H1 (cell line): ENCODE measurements at regions not wholly inside any gene's neighbourhood (a gene's known extent, or its start where the extent isn't known, plus 50 kb on each side); places are given as distances from the start of the nearest gene placed in this dataset.

Source experiments
- CBX5 ChIP-seq: fragments of 300-800, 300-1000 bp; sonication (generic); IDR thresholded peaks from 2 replicates; pipeline ENCODE4 v1.7.1; 2016; ENCODE audit warnings: antibody characterized with exemption, low read length, low read depth
- EP300 ChIP-seq, 2 experiments: IDR thresholded peaks; 1 replicate in 1 of 2; 2 replicates in 1 of 2; pipeline ENCODE4 v1.6.1; 2011 to 2012; ENCODE audit warnings: low read depth in 2 of 2, low read length in 2 of 2, mild to moderate bottlenecking in 2 of 2, borderline replicate concordance in 1 of 2, inconsistent platforms in 1 of 2, moderate library complexity in 1 of 2
- FOSL1 ChIP-seq: IDR thresholded peaks from 2 replicates; pipeline ENCODE4 v1.6.1; 2011; ENCODE audit warnings: mild to moderate bottlenecking, low read depth, low read length, moderate library complexity; ENCODE audit not compliant: insufficient read depth
- KDM4A ChIP-seq: IDR thresholded peaks from one replicate; pipeline ENCODE4 v1.7.1; 2012; ENCODE audit warnings: low read depth, mild to moderate bottlenecking, moderate library complexity, low read length, inconsistent platforms; ENCODE audit not compliant: severe bottlenecking
- SAP30 ChIP-seq: fragments of 300-600 bp; sonication (generic); IDR thresholded peaks from 2 replicates; pipeline ENCODE4 v1.7.1; 2012; ENCODE audit warnings: low read length, moderate library complexity, mild to moderate bottlenecking, inconsistent platforms; ENCODE audit not compliant: insufficient read depth, insufficient replicate concordance
- SP4 ChIP-seq: IDR thresholded peaks from 2 replicates; pipeline ENCODE4 v1.6.1; 2012; ENCODE audit warnings: low read length, inconsistent platforms
- TBP ChIP-seq: IDR thresholded peaks from 2 replicates; pipeline ENCODE4 v1.6.1; 2011; ENCODE audit warnings: low read depth, low read length, improper control_type of control experiment
- TEAD4 ChIP-seq: IDR thresholded peaks from 2 replicates; pipeline ENCODE4 v1.6.1; 2012; ENCODE audit warnings: low read depth, low read length, inconsistent platforms, mixed read lengths

DNA sequence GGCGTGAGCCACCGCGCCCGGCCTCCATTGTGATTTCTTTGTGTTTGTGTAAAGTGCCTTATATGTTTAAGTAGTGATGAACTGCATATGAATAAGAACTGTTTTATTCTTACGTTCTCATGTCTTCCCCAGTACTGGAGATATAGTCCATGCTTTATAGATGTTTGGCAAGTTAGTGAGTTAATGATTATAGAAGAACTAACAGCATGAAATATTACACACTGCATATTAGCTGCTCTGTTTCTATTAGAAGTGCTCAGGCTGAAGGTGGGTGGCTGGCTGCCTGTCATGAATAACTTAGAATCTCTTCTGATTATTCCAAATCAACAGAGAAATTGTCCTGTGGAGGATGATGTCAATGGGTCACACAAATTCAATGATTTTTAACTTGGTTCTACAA is 709.4 kb downstream of the GALC start (continued):
- TF ChIP-seq EP300 (IDR thresholded peaks at IDR 0.05; ENCODE audit: borderline replicate concordance in 1 of 2, low read depth in 2 of 2, low read length in 2 of 2) (no peak), TBP (no peak), FOSL1 (no peak), SP4 (no peak), SAP30 (no peak), CBX5 (no peak), KDM4A (no peak), TEAD4 (no peak)
